ENCODE measurements at regions not wholly inside any gene's neighbourhood (a gene's known extent, or its start where the extent isn't known, plus 50 kb on each side); places are given as distances from the start of the nearest gene placed in this dataset.

GRCh38 chr11:112410325-112410724 lies 149.7 kb upstream of the PLET1 start:
- TF ChIP-seq, protein P1, sequence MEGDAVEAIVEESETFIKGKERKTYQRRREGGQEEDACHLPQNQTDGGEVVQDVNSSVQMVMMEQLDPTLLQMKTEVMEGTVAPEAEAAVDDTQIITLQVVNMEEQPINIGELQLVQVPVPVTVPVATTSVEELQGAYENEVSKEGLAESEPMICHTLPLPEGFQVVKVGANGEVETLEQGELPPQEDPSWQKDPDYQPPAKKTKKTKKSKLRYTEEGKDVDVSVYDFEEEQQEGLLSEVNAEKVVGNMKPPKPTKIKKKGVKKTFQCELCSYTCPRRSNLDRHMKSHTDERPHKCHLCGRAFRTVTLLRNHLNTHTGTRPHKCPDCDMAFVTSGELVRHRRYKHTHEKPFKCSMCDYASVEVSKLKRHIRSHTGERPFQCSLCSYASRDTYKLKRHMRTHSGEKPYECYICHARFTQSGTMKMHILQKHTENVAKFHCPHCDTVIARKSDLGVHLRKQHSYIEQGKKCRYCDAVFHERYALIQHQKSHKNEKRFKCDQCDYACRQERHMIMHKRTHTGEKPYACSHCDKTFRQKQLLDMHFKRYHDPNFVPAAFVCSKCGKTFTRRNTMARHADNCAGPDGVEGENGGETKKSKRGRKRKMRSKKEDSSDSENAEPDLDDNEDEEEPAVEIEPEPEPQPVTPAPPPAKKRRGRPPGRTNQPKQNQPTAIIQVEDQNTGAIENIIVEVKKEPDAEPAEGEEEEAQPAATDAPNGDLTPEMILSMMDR (IDR thresholded peaks at IDR 0.05), result no peak
- no peaks in the 10 kb centered on the region for H3K36me3 Mint-ChIP-seq (ENCODE audit: low read depth)
- H3K4me3 Mint-ChIP-seq, result no peak overlapping the region
- DNase-seq (no peak), ATAC-seq (ENCODE audit: poor library complexity) (no peak)
- no peak overlapping the region for H3K27ac ChIP-seq (ENCODE audit: low read depth in 1 of 2, low read length in 2 of 2)
- H3K9me3 ChIP-seq (ENCODE audit: control insufficient read depth in 1 of 2, insufficient read depth in 1 of 2, low read length in 2 of 2), result no peaks in the 10 kb centered on the region
- intact Hi-C loops (cut with DNase I, micrococcal nuclease), result no loop called here
- H3K27me3 Mint-ChIP-seq, result peaks cover 4% of the 10 kb centered on the region
- no peaks in the 10 kb centered on the region for H3K4me1 ChIP-seq (ENCODE audit: insufficient read depth, low read length)
- H3K27me3 ChIP-seq (ENCODE audit: control insufficient read depth in 1 of 2, insufficient read depth in 2 of 2, low read length in 2 of 2), result peaks cover 0 to 4% of the 10 kb centered on the region in 2 experiments
- no peak overlapping the region for H3K27ac Mint-ChIP-seq
- ChIA-PET CTCF (no interaction called here), POLR2A (no interaction called here)
- H3K4me1 Mint-ChIP-seq (ENCODE audit: low read depth), result peaks cover 8% of the 10 kb centered on the region
- H3K4me3 ChIP-seq (ENCODE audit: low read length), result no peak overlapping the region
- no peaks in the 10 kb centered on the region for H3K36me3 ChIP-seq (ENCODE audit: insufficient read depth, low read length)
- H3K9me3 Mint-ChIP-seq, result peaks cover 10% of the 10 kb centered on the region

DNA sequence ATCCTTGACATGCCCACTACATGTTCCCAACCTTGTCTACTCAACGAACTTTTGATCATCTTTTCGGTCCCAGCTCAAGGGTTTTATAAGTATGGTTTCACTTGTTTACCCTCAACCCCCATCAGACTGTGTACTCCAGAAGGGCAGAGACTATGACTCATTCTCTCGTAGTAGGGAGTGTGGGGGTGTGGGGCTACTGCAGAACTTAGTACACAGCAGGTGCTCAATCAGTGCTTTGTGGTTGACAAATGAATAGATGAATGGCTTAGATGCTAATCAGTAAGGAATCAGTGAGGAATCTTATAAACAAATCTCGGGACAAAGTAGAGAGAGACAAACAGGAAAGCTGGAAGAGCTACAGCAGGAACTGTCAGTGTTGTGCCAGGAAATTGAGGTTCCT lies 151.7 kb upstream of the PLET1 start:
- Mint-ChIP-seq H3K4me1 (ENCODE audit: low read depth) (peaks cover 18% of the 10 kb centered on the region), H3K4me3 (no peak overlapping the region), H3K9me3 (peaks cover 10% of the 10 kb centered on the region), H3K36me3 (ENCODE audit: low read depth) (no peaks in the 10 kb centered on the region), H3K27ac (no peak overlapping the region), H3K27me3 (peaks cover 4% of the 10 kb centered on the region)
- H3K4me1 ChIP-seq (ENCODE audit: insufficient read depth, low read length), result no peaks in the 10 kb centered on the region
- no peak for ATAC-seq (ENCODE audit: poor library complexity)
- POLR2A ChIA-PET, result no interaction called here
- H3K27ac ChIP-seq (ENCODE audit: low read depth in 1 of 2, low read length in 2 of 2), result no peak overlapping the region
- intact Hi-C loops (cut with DNase I, micrococcal nuclease), result no loop called here
- no peak overlapping the region for H3K4me3 ChIP-seq (ENCODE audit: low read length)
- CTCF ChIA-PET, result interaction anchor here (1.3 kb wide), 1 partner anchor 8 kb away, joined by 3 read pairs; no protein-coding TSS in a partner anchor
- DNase-seq, result no peak
- no peaks in the 10 kb centered on the region for H3K36me3 ChIP-seq (ENCODE audit: insufficient read depth, low read length)
- H3K9me3 ChIP-seq (ENCODE audit: control insufficient read depth in 1 of 2, insufficient read depth in 1 of 2, low read length in 2 of 2), result no peaks in the 10 kb centered on the region
- peaks cover 0 to 3% of the 10 kb centered on the region in 2 experiments for H3K27me3 ChIP-seq (ENCODE audit: control insufficient read depth in 1 of 2, insufficient read depth in 2 of 2, low read length in 2 of 2)
- TF ChIP-seq, protein P1 (IDR thresholded peaks at IDR 0.05), result no peak

- no peak for ATAC-seq (ENCODE audit: poor library complexity)
Observed at GRCh38 chr11:112417339-112417738, 156.7 kb upstream of the PLET1 start.

More at GRCh38 chr11:112417339-112417738, 156.7 kb upstream of the PLET1 start:
- ChIA-PET CTCF (interaction anchor here (0.6 kb wide), 1 partner anchor 271 kb away, joined by 3 read pairs; no protein-coding TSS in a partner anchor), POLR2A (no interaction called here)
- DNase-seq, result no peak
- no peaks in the 10 kb centered on the region for H3K9me3 ChIP-seq (ENCODE audit: control insufficient read depth in 1 of 2, insufficient read depth in 1 of 2, low read length in 2 of 2)
- Mint-ChIP-seq H3K36me3 (ENCODE audit: low read depth) (no peaks in the 10 kb centered on the region), H3K4me1 (ENCODE audit: low read depth) (peaks cover 16% of the 10 kb centered on the region), H3K4me3 (peak overlapping the region; percentile 31), H3K27me3 (peaks cover 3% of the 10 kb centered on the region), H3K27ac (no peak overlapping the region), H3K9me3 (peaks cover 10% of the 10 kb centered on the region)
- TF ChIP-seq, protein P1 (IDR thresholded peaks at IDR 0.05), result no peak
- no peak overlapping the region for H3K4me3 ChIP-seq (ENCODE audit: low read length)
- no peak overlapping the region for H3K27ac ChIP-seq (ENCODE audit: low read depth in 1 of 2, low read length in 2 of 2)
- H3K27me3 ChIP-seq (ENCODE audit: control insufficient read depth in 1 of 2, insufficient read depth in 2 of 2, low read length in 2 of 2), result no peaks in the 10 kb centered on the region
- H3K4me1 ChIP-seq (ENCODE audit: insufficient read depth, low read length), result no peaks in the 10 kb centered on the region
- no peaks in the 10 kb centered on the region for H3K36me3 ChIP-seq (ENCODE audit: insufficient read depth, low read length)
- intact Hi-C loops (cut with DNase I, micrococcal nuclease), result no loop called here

Measured in CD4-positive, alpha-beta T cell (primary cell).